ENCODE measurements at regions not wholly inside any gene's neighbourhood (a gene's known extent, or its start where the extent isn't known, plus 50 kb on each side); places are given as distances from the start of the nearest gene placed in this dataset.
"Not testable (repeated sequence)": the region's sequence is repeated elsewhere in the genome, so short reads cannot be mapped to it uniquely, and the experiment has no call there.

GRCh38 chr12:47312147-47312546 lies 232.4 kb upstream of the AMIGO2 start:
- DNase-seq (ENCODE audit: low read depth), result no peak
- no peak overlapping the region for H3K4me3 ChIP-seq (ENCODE audit: low read depth, low read length)
- no peak for TF ChIP-seq CTCF (conservative IDR thresholded peaks at IDR 0.05; ENCODE audit: low read depth, low read length)

- no peak overlapping the region for H3K4me3 ChIP-seq (ENCODE audit: low read depth, low read length)
- TF ChIP-seq CTCF (conservative IDR thresholded peaks at IDR 0.05; ENCODE audit: low read depth, low read length), result no peak
These were observed 231.8 kb upstream of the AMIGO2 start for GRCh38 chr12:47311568-47311967.

GRCh38 chr12:47311010-47311409 lies 231.3 kb upstream of the AMIGO2 start:
- H3K4me3 ChIP-seq (ENCODE audit: low read depth, low read length), result no peak overlapping the region
- no peak for DNase-seq (ENCODE audit: low read depth)
- TF ChIP-seq CTCF (conservative IDR thresholded peaks at IDR 0.05; ENCODE audit: low read depth, low read length), result no peak

More at GRCh38 chr12:47311568-47311967, 231.8 kb upstream of the AMIGO2 start:
- DNase-seq (ENCODE audit: low read depth), result no peak

- no peak for DNase-seq (ENCODE audit: low read depth)
- H3K4me3 ChIP-seq (ENCODE audit: low read depth, low read length), result no peak overlapping the region
- no peak for TF ChIP-seq CTCF (conservative IDR thresholded peaks at IDR 0.05; ENCODE audit: low read depth, low read length)
These were observed 228.9 kb upstream of the AMIGO2 start for GRCh38 chr12:47308672-47309071.

- DNase-seq (ENCODE audit: low read depth), result peak; percentile 83
- no peak overlapping the region for H3K4me3 ChIP-seq (ENCODE audit: low read depth, low read length)
- peak; percentile 80 for TF ChIP-seq CTCF (conservative IDR thresholded peaks at IDR 0.05; ENCODE audit: low read depth, low read length)
These were observed 228.1 kb upstream of the AMIGO2 start for GRCh38 chr12:47307680-47308399.

- DNase-seq (ENCODE audit: low read depth); H3K4me3 ChIP-seq (ENCODE audit: low read depth, low read length): not testable (repeated sequence)
These were observed 227.3 kb upstream of the AMIGO2 start for GRCh38 chr12:47306773-47307679.

- no peak for DNase-seq (ENCODE audit: low read depth)
- H3K4me3 ChIP-seq (ENCODE audit: low read depth, low read length), result no peak overlapping the region
These were observed 226.4 kb upstream of the AMIGO2 start for GRCh38 chr12:47306130-47306529.

More at GRCh38 chr12:47306130-47306529, 226.4 kb upstream of the AMIGO2 start:
- no peak for TF ChIP-seq CTCF (conservative IDR thresholded peaks at IDR 0.05; ENCODE audit: low read depth, low read length)

Data from choroid plexus epithelial cell (primary cell).